Naive thymus-derived CD8-positive, alpha-beta T cell (primary cell): ENCODE measurements at regions not wholly inside any gene's neighbourhood (a gene's known extent, or its start where the extent isn't known, plus 50 kb on each side); places are given as distances from the start of the nearest gene placed in this dataset.
"Not testable (repeated sequence)": the region's sequence is repeated elsewhere in the genome, so short reads cannot be mapped to it uniquely, and the experiment has no call there.

Source experiments
- ATAC-seq, 2 donors: fragments of 150-1000 bp; cut with Tn5 transposase in 1 of 2; sonication (Bioruptor Pico), chemical (Tn5 transposase) in 1 of 2; 1 replicate in 1 of 2; 2 replicates in 1 of 2; pipeline ENCODE4 v1.10.0; 2021; ENCODE audit warnings: mild to moderate bottlenecking in 2 of 2, moderate library complexity in 2 of 2
- POLR2A ChIA-PET: fragments of 350-600 bp; sonication (Branson Sonifier 250); formaldehyde crosslinking; loops from one replicate; lab custom pipeline; 2021; ENCODE audit warnings: antibody characterized with exemption; lab: Charles Lee
- DNase-seq, 10 donors: peaks; one replicate each; pipeline versions ENCODE4 v3.0.0 to v3.0.0-alpha.2; 2020 to 2022
- H3K27ac Mint-ChIP-seq, 10 donors: one replicate each; pipeline ENCODE4 v1.8.0; 2020 to 2022; ENCODE audit warnings: mild to moderate bottlenecking in 10 of 10, mixed read lengths in 10 of 10, moderate library complexity in 4 of 10, inconsistent platforms in 1 of 10
- H3K27me3 Mint-ChIP-seq, 5 donors: one replicate each; pipeline ENCODE4 v1.8.0; 2021 to 2022; ENCODE audit warnings: mixed read lengths in 5 of 5
- H3K36me3 Mint-ChIP-seq, 3 donors: one replicate each; pipeline ENCODE4 v1.8.0; 2020 to 2022; ENCODE audit warnings: mixed read lengths in 3 of 3, mild to moderate bottlenecking in 2 of 3, inconsistent platforms in 1 of 3
- H3K4me1 Mint-ChIP-seq, 4 donors: one replicate each; pipeline ENCODE4 v1.8.0; 2021 to 2022; ENCODE audit warnings: mixed read lengths in 4 of 4
- H3K4me3 Mint-ChIP-seq, 10 donors: one replicate each; pipeline ENCODE4 v1.8.0; 2020 to 2022; ENCODE audit warnings: mild to moderate bottlenecking in 10 of 10, mixed read lengths in 10 of 10, moderate library complexity in 6 of 10, inconsistent platforms in 1 of 10
- H3K9me3 Mint-ChIP-seq, 9 donors: one replicate each; pipeline ENCODE4 v1.8.0; 2020 to 2022; ENCODE audit warnings: mixed read lengths in 9 of 9, mild to moderate bottlenecking in 3 of 9, inconsistent platforms in 1 of 9, moderate library complexity in 1 of 9

DNA sequence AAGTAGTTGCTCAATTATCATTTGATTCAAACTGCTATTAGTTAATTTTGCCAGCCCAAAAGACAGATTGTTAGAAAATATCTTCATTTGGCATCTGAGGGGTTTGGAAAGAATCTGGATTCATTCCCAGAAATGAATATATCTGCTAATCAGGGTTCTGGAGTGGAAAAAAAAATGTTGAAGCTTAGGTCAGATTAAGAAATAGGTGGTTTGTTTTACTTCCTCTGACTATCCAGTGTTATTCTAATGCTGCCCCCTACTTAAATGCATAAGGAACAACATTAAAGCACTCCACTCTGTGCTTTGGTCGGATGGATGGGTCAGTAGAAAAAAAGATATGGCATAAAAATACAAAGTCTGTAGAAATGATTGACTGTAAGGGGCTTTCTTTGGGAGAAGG is 89.0 kb downstream of the LUZP4 start:
- H3K27me3 Mint-ChIP-seq = no peaks in the 10 kb centered on the region
- no peaks in the 10 kb centered on the region for H3K4me1 Mint-ChIP-seq
- no peak overlapping the region for H3K27ac Mint-ChIP-seq
- no peak overlapping the region for H3K4me3 Mint-ChIP-seq
- peaks cover 0 to 6% (median 0%) of the 10 kb centered on the region in 9 donors for H3K9me3 Mint-ChIP-seq
- no peak for DNase-seq
- no peaks in the 10 kb centered on the region for H3K36me3 Mint-ChIP-seq
- ATAC-seq = no peak
- POLR2A ChIA-PET = no interaction called here

DNA sequence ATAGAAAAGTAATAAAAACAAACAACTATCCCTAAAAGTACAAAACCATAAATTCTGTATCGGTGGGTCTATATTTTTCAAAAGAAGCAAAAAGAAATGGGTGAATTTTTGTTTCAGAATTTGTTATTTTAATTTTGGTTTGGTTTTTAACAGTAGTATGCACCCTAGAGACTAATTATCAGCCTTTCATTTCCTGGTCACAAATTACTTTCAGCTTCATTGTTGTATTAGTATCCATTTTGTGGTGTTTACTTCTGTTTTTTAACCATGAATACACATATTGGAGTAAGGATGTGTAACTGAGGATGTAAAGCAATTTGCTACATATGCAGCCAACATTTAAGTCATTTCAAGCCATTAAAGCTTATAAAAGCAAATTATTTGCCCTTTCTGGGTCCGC is 97.8 kb downstream of the LUZP4 start:
- POLR2A ChIA-PET = no interaction called here
- ATAC-seq (no peak), DNase-seq (no peak)
- no peaks in the 10 kb centered on the region for H3K4me1 Mint-ChIP-seq
- H3K9me3 Mint-ChIP-seq = no peaks in the 10 kb centered on the region
- no peak overlapping the region for H3K27ac Mint-ChIP-seq
- no peaks in the 10 kb centered on the region for H3K36me3 Mint-ChIP-seq
- H3K4me3 Mint-ChIP-seq = no peak overlapping the region
- no peaks in the 10 kb centered on the region for H3K27me3 Mint-ChIP-seq

DNA sequence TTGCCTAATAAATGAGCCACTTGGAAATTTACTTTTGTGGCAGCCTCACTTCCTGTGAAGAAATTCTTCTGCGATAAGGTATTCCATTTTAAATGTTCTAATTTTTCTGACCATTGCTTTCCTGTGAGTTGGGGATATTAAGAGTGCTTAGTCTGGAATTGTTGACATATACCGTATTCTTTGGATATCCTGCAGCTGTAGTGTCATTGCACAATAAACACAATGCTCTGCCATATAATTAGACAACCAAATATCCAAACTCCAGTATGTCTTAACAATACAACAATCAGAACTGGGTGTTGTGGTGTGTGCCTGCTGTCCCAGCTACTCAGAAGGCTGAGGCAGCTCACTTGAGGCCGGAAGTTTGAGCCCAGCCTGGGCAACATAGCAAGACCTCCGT is 99.4 kb downstream of the LUZP4 start:
- DNase-seq (no peak), ATAC-seq (no peak)
- POLR2A ChIA-PET = no interaction called here
- Mint-ChIP-seq H3K4me3 (no peak overlapping the region), H3K36me3 (no peaks in the 10 kb centered on the region), H3K27ac (no peak overlapping the region), H3K4me1 (peaks cover 0 to 2% (median 0%) of the 10 kb centered on the region in 4 donors), H3K27me3 (no peaks in the 10 kb centered on the region), H3K9me3 (no peaks in the 10 kb centered on the region)

DNA sequence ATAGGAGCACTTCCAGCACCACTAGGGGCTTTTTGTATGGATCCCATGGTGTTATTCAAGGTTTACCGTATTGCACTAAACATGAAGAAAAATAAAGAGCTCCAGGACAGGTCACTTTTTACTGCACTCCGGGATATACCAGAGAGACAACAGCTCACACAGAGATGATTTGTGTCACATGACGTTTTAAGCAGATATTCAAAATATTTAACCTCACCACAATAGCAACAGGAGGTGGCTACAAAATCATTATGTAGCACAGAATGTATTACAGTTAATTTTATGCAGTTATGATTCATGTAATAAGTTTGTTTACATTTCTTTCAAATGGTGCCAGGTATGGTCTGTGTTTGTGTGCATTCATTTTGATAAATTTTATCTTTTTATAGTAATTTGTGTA is 100.6 kb downstream of the LUZP4 start:
- H3K9me3 Mint-ChIP-seq = no peaks in the 10 kb centered on the region
- no peaks in the 10 kb centered on the region for H3K36me3 Mint-ChIP-seq
- H3K4me3 Mint-ChIP-seq = no peak overlapping the region
- no peak overlapping the region for H3K27ac Mint-ChIP-seq
- POLR2A ChIA-PET = no interaction called here
- peaks cover 0 to 2% (median 0%) of the 10 kb centered on the region in 4 donors for H3K4me1 Mint-ChIP-seq
- ATAC-seq = no peak
- H3K27me3 Mint-ChIP-seq = no peaks in the 10 kb centered on the region
- no peak for DNase-seq

DNA sequence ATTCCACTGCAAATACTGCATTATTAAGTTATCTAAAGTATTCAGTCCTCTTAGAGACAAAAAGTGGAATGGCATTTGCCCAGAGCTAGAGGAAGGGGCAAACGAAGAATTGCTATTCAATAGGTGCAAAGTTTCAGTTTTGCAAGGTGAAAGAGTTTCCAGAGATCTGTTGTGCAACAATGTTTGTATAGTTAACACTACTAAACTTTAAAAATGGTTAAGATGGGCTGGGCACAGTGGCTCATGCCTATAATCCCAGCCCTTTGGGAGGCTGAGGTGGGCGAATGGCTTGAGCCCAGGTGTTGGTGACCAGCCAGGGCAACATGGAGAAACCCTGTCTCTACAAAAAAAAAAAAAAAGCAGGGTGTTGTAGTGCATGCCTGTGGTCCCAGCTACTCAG is 102.5 kb downstream of the LUZP4 start:
- H3K27me3 Mint-ChIP-seq = no peaks in the 10 kb centered on the region
- no peaks in the 10 kb centered on the region for H3K9me3 Mint-ChIP-seq
- no peak overlapping the region for H3K27ac Mint-ChIP-seq
- no peak for DNase-seq
- H3K36me3 Mint-ChIP-seq = no peaks in the 10 kb centered on the region
- no peak for ATAC-seq
- no peak overlapping the region for H3K4me3 Mint-ChIP-seq
- POLR2A ChIA-PET = no interaction called here
- peaks cover 0 to 2% (median 0%) of the 10 kb centered on the region in 4 donors for H3K4me1 Mint-ChIP-seq

DNA sequence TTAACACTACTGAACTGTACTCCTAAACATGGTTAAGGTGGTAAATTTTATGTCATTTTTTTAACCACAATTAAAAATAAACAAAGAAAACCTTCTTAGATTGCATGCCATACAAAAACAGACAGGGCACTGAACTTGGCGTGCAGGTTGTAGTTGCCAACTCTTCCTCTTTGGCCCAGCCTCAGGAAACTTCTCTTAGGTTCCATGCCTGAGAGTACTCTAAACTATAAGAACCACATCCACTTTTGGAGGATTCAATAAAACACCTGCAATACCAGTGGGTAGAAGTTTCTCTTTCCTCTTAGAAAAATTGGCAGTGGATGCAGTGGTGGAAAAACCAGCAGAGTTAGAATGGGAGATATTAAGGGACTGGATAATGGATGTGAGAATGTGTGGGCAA is 103.4 kb downstream of the LUZP4 start:
- ATAC-seq (no peak), DNase-seq (no peak)
- no peaks in the 10 kb centered on the region for H3K27me3 Mint-ChIP-seq
- no peak overlapping the region for H3K27ac Mint-ChIP-seq
- no peaks in the 10 kb centered on the region for H3K36me3 Mint-ChIP-seq
- peaks cover 0 to 2% (median 0%) of the 10 kb centered on the region in 4 donors for H3K4me1 Mint-ChIP-seq
- no peaks in the 10 kb centered on the region for H3K9me3 Mint-ChIP-seq
- POLR2A ChIA-PET = no interaction called here
- no peak overlapping the region for H3K4me3 Mint-ChIP-seq

DNA sequence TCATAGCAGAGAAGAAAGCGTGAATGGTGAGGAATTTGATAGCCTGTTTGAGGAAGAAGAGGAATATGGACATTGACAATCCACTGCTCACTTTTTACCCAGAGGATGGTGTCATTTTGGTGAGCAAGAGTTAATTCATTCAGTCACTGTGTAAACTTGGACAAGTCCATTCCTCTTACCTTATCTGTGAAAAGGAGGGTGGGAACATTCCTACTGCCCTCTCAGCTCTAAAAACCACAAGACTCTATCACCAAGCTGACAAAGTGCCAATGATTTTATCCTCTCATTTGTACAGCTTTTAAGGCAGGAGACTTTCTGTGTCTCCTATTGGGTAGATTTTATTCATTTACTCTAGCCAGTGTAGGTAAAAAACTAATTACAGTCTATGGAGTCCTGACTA is 103.8 kb downstream of the LUZP4 start:
- no peaks in the 10 kb centered on the region for H3K36me3 Mint-ChIP-seq
- no peak for ATAC-seq
- H3K9me3 Mint-ChIP-seq = no peaks in the 10 kb centered on the region
- no peak for DNase-seq
- H3K4me3 Mint-ChIP-seq = no peak overlapping the region
- no peaks in the 10 kb centered on the region for H3K27me3 Mint-ChIP-seq
- H3K4me1 Mint-ChIP-seq = peaks cover 0 to 2% (median 0%) of the 10 kb centered on the region in 4 donors
- POLR2A ChIA-PET = no interaction called here
- no peak overlapping the region for H3K27ac Mint-ChIP-seq

DNA sequence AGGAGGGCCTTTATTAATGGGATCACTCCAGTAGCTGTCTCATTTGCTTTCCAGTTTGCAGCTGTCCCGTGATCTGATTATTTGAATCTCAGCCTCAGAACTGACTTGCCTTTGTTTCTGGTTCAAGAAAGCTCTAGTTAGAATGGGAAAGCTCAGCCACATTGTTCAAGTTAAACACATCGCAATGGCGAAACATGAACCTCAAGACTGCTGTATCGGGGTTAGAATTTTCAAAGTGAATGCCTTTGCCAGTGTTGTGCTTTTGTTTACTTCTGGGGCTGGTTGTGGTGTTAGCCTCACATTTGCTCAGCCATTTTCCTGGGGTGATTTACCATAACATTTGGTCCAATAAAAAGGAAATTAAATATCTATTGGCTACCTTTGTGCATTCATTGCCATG is 105.3 kb downstream of the LUZP4 start:
- H3K27ac Mint-ChIP-seq, H3K36me3 Mint-ChIP-seq, ATAC-seq, H3K27me3 Mint-ChIP-seq, H3K4me1 Mint-ChIP-seq, DNase-seq, H3K4me3 Mint-ChIP-seq, POLR2A ChIA-PET, H3K9me3 Mint-ChIP-seq: not testable (repeated sequence)

DNA sequence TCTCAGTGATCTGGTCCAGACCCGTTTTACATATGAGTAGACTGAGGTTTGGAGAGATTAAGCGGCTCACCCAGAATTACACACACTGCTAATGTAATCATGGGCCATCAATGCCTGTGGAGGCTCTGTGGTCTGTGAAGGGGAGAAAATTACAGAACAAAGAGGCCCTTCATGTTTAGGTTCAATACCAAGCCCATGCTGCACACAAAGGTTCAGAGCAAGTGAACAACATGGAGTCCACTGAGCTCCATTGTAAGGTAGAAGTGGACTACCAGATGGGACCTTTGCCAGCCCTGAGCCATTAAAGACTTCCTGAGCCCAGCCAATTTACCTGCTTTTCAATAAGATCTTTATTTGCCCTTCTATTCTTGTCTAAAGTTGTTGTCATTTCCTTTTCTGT is 109.8 kb downstream of the LUZP4 start:
- ATAC-seq (no peak), DNase-seq (no peak)
- H3K9me3 Mint-ChIP-seq = no peaks in the 10 kb centered on the region
- no peaks in the 10 kb centered on the region for H3K4me1 Mint-ChIP-seq
- no peaks in the 10 kb centered on the region for H3K27me3 Mint-ChIP-seq
- POLR2A ChIA-PET = no interaction called here
- no peak overlapping the region for H3K27ac Mint-ChIP-seq
- no peak overlapping the region for H3K4me3 Mint-ChIP-seq
- no peaks in the 10 kb centered on the region for H3K36me3 Mint-ChIP-seq

DNA sequence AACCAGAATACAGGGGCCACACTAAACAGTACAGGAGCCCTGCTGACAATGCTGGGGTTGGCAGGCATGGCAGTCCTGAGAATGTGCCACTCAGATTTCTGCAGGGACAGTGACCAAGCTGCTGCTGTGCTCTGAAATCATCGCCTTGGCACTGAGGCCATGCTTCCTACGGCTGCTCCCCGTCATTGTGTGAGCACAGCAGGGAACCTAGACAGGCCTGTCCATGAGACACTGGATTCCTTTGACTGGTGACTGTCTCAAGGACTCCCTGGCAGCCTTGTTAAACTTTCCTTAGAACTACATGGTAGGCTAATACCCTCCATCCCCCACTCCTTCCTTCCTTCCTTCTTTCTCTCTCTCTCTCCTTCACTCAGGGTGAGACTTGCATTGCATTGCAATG is 111.4 kb downstream of the LUZP4 start:
- DNase-seq = no peak
- POLR2A ChIA-PET = no interaction called here
- Mint-ChIP-seq H3K4me3 (no peak overlapping the region), H3K27ac (no peak overlapping the region), H3K9me3 (no peaks in the 10 kb centered on the region), H3K36me3 (no peaks in the 10 kb centered on the region), H3K27me3 (no peaks in the 10 kb centered on the region), H3K4me1 (no peaks in the 10 kb centered on the region)
- ATAC-seq = no peak

DNA sequence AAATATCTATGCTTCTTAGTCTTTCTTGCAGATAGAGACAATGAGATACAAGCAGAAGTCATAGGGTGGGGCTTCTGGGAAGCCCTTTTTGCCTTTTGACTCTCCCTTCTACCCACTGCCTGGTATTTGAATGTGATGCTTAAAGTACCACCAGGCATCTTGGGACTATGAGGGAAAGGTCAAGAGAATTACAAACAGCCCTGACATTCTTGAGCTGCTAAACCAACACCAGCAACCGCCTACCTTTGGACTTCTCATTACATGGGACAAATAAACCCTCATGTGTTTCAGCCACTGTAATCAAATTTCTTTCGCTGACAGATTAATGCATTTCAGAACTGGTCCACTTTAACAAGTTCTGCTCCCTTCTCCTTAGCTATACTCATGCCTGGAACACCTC is 112.8 kb downstream of the LUZP4 start:
- no peaks in the 10 kb centered on the region for H3K27me3 Mint-ChIP-seq
- no peaks in the 10 kb centered on the region for H3K9me3 Mint-ChIP-seq
- H3K4me3 Mint-ChIP-seq = no peak overlapping the region
- POLR2A ChIA-PET = no interaction called here
- DNase-seq (no peak), ATAC-seq (no peak)
- no peak overlapping the region for H3K27ac Mint-ChIP-seq
- H3K36me3 Mint-ChIP-seq = no peaks in the 10 kb centered on the region
- H3K4me1 Mint-ChIP-seq = no peaks in the 10 kb centered on the region

DNA sequence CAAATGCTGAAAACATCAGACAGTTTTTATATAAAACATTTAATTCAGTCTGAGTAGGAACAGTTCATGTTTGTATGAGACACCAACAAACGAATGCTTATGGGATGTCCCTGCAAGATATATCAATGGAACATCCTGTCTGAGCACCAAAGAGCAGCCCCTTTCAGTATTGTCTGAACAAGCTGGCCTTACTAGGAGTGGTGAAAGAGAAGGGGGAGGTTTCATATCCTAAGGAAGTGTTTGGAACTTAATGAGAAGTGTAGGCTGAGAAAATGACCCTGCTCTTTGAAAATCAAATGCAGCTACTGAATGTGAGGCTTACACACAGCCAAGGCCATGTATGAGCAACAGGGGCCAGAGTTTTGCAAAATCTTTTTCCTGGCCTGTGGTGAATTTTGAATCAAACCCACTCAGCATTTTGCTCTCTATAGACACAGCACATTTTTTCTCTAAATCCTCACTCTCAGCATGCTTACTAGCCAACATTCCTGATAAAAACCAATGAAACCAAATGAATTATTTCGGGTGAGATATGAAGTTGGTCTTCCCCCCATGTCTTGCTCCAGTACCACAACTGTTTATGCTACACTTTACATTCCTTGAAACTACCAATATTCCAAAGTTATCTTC is 119.4 kb downstream of the LUZP4 start:
- no peak overlapping the region for H3K27ac Mint-ChIP-seq
- no peak overlapping the region for H3K4me3 Mint-ChIP-seq
- H3K27me3 Mint-ChIP-seq = no peaks in the 10 kb centered on the region
- no peaks in the 10 kb centered on the region for H3K36me3 Mint-ChIP-seq
- POLR2A ChIA-PET = no interaction called here
- ATAC-seq (no peak), DNase-seq (no peak)
- H3K4me1 Mint-ChIP-seq = no peaks in the 10 kb centered on the region
- no peaks in the 10 kb centered on the region for H3K9me3 Mint-ChIP-seq

DNA sequence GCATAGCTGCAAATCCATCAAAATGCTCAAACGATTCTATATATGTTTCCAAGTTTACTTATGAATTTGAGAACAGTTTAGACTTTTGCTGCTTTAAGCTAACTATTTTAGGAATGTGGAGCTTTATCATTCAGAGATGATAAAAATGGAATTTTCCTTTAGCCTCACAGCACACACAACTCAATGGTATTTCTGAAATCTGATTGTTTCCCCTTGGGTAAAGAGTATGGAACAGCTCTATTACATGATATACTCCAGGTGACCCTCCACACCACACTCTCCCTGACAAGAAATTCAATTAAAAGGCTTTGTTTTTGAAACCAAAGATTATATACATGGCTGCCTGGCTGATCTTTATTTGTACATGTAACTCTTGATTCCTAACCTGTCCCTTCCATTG is 120.0 kb downstream of the LUZP4 start:
- H3K9me3 Mint-ChIP-seq = no peaks in the 10 kb centered on the region
- H3K36me3 Mint-ChIP-seq = no peaks in the 10 kb centered on the region
- no peak for ATAC-seq
- no peaks in the 10 kb centered on the region for H3K27me3 Mint-ChIP-seq
- H3K4me3 Mint-ChIP-seq = no peak overlapping the region
- no peak for DNase-seq
- H3K4me1 Mint-ChIP-seq = no peaks in the 10 kb centered on the region
- POLR2A ChIA-PET = no interaction called here
- H3K27ac Mint-ChIP-seq = no peak overlapping the region

DNA sequence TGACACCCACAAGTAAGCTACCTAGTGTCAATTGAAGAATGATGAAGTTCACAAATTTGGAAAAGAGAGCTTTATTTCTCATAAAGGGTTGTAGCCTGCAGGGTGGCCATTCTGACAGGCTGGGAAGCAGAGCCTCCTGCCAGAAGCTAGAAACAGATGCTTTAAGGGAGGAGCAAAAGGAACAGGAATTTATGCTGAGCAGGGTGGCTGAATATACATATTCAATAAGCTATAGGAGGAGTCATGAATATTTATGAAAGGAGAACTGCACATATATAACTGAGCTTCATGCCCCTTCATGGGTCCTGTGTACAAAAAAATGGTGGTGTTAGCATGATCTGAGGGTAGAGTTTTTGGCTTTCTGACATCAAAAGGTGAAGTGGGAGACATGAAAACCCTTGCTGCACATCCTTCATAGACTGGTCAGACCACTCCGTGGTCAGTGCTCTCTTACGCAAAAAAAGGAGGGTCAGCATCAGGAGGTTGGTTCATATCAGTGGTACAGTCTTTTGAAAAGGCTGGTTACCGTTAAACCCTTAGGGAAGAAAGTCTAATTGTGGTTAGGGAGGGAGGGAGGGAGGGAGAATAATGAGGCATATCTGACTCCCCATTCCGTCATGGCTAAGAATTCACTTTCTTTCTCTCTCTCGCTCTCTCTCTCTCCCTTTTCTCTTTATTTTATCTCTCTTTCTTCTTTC is 121.4 kb downstream of the LUZP4 start:
- DNase-seq = no peak
- Mint-ChIP-seq H3K9me3 (no peaks in the 10 kb centered on the region), H3K27me3 (no peaks in the 10 kb centered on the region), H3K4me1 (no peaks in the 10 kb centered on the region), H3K27ac (no peak overlapping the region), H3K36me3 (no peaks in the 10 kb centered on the region), H3K4me3 (no peak overlapping the region)
- ATAC-seq = no peak
- POLR2A ChIA-PET = no interaction called here
